Stomach (tissue), 4 donors: ENCODE measurements at regions not wholly inside any gene's neighbourhood (a gene's known extent, or its start where the extent isn't known, plus 50 kb on each side); places are given as distances from the start of the nearest gene placed in this dataset.

Experiments used
- CTCF ChIP-seq, 7 experiments: fragments of 450-650 bp in 4 of 7; fragments of 200-600 bp in 3 of 7; sonication (generic) in 3 of 7; IDR thresholded peaks; one replicate each; pipeline ENCODE4 v1.5.1; 2016 to 2019; ENCODE audit warnings: antibody characterized with exemption in 7 of 7, control low read depth in 2 of 7, mild to moderate bottlenecking in 1 of 7
- POLR2AphosphoS5 ChIP-seq, 3 donors: sonication (generic); formaldehyde crosslinking; IDR thresholded peaks; one replicate each; pipeline ENCODE4 v1.6.1; 2016; ENCODE audit warnings: antibody characterized with exemption in 3 of 3

DNA sequence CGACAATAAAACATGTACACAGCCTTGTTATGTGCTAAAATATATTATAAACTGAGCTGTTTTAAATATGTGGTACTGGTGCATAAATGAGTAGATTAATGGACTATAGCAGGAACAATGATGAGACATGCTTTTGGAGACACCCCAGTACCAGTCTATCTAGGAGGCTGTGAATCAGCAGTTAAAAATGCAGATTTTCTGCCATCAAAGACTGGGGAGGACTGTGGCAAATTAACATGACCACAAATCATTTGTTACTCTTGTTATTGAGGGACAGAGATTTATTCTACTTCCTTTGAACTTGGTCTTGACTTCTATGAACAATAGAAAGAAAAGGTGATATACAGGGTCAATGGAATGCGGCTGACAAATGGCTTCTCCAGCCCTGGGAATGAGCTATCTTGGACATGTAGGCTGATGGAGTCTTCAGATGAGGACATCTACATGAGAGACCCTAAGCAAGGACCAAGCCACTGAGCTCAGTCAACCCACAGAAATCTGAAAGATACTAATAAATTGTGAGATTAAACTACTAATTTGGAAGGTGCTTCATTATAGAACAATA lies 551.7 kb upstream of the GJE1 start:
- TF ChIP-seq POLR2AphosphoS5 (IDR thresholded peaks at IDR 0.05) (no peak), CTCF (IDR thresholded peaks at IDR 0.05) (no peak)
